IPS-15b (cell line): ENCODE measurements at regions not wholly inside any gene's neighbourhood (a gene's known extent, or its start where the extent isn't known, plus 50 kb on each side); places are given as distances from the start of the nearest gene placed in this dataset.

Experiments
- H3K27me3 ChIP-seq: one replicate; pipeline ENCODE4 v1.6.1; 2013; ENCODE audit warnings: low read length; ENCODE audit not compliant: control insufficient read depth, insufficient read depth
- H3K36me3 ChIP-seq: one replicate; pipeline ENCODE4 v1.6.1; 2013; ENCODE audit warnings: low read length; ENCODE audit not compliant: control insufficient read depth, insufficient read depth
- H3K4me1 ChIP-seq: one replicate; pipeline ENCODE4 v1.6.1; 2013; ENCODE audit warnings: mild to moderate bottlenecking, low read length; ENCODE audit not compliant: control insufficient read depth, insufficient read depth
- H3K4me3 ChIP-seq: one replicate; pipeline ENCODE4 v1.5.1; 2013; ENCODE audit warnings: low read depth, low read length
- H3K9ac ChIP-seq: one replicate; pipeline ENCODE4 v1.6.1; 2013; ENCODE audit warnings: low read depth, mild to moderate bottlenecking, low read length
- H3K9me3 ChIP-seq: one replicate; pipeline ENCODE4 v1.6.1; 2013; ENCODE audit warnings: mild to moderate bottlenecking, low read length; ENCODE audit not compliant: control insufficient read depth, insufficient read depth

- H3K36me3 ChIP-seq: no peaks in the 10 kb centered on the region
- H3K27me3 ChIP-seq: no peaks in the 10 kb centered on the region
- H3K4me3 ChIP-seq: no peak overlapping the region
- no peaks in the 10 kb centered on the region for H3K9me3 ChIP-seq
- H3K4me1 ChIP-seq: no peaks in the 10 kb centered on the region
- H3K9ac ChIP-seq: no peak overlapping the region
Observed at GRCh38 chr10:4255751-4256150, 470.7 kb upstream of the KLF6 start.

DNA sequence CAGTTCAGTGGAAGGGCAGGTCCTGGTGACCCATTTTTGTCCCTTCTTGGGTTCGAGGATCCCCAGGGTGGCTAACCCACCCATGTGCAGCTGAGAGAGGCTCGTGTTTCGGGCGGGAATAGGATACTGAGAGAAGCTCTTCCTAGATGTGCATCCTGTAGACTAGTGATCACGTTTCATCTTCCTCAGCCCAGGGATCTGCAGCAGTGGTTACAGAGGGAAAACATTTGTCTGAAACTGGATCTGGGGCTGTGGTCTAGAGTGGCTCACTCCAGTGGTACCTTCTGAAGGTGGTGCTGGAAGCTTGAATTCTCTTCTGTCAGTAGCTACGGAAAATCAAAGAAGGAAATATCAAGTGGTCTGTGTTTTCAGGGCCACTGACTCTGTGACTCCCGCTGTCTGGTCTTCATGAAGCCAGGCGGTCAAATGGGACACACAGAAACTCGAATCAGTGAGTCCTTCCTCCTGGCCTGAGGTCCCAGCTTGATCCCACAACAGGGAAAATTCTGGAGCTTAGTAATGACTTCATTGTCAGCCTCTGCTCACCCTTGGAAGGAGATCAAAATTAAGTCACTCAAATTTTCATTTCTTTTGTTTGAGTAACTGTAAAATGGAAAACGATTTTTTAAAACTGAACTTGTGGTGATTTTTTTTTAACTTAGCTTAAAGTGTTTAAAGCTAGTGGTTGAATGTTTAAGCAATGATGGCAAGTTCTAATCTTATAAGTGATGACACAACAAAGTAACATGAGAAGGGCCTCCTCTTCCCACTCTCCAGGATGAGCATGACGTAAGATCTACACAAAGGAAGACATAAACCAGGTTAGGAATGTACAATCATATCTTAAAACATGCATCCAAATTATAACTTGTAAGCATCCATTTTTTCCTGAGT, 469.3 kb upstream of the KLF6 start:
- Histone ChIP-seq H3K4me1 (no peaks in the 10 kb centered on the region), H3K9ac (no peak overlapping the region), H3K4me3 (no peak overlapping the region), H3K36me3 (no peaks in the 10 kb centered on the region), H3K9me3 (no peaks in the 10 kb centered on the region), H3K27me3 (no peaks in the 10 kb centered on the region)

- H3K4me3 ChIP-seq: no peak overlapping the region
- H3K27me3 ChIP-seq: no peaks in the 10 kb centered on the region
- H3K36me3 ChIP-seq: no peaks in the 10 kb centered on the region
- H3K9me3 ChIP-seq: no peaks in the 10 kb centered on the region
- no peaks in the 10 kb centered on the region for H3K4me1 ChIP-seq
- no peak overlapping the region for H3K9ac ChIP-seq
Observed at GRCh38 chr10:4252701-4253100, 467.7 kb upstream of the KLF6 start.

GRCh38 chr10:4250587-4250887, 465.5 kb upstream of the KLF6 start:
- Histone ChIP-seq H3K36me3 (no peaks in the 10 kb centered on the region), H3K27me3 (no peaks in the 10 kb centered on the region), H3K4me1 (no peaks in the 10 kb centered on the region), H3K9ac (no peak overlapping the region), H3K4me3 (no peak overlapping the region), H3K9me3 (no peaks in the 10 kb centered on the region)

GRCh38 chr10:4249841-4250586, 465.0 kb upstream of the KLF6 start:
- H3K4me1 ChIP-seq: no peaks in the 10 kb centered on the region
- no peaks in the 10 kb centered on the region for H3K36me3 ChIP-seq
- H3K4me3 ChIP-seq: no peak overlapping the region
- H3K9me3 ChIP-seq: no peaks in the 10 kb centered on the region
- no peak overlapping the region for H3K9ac ChIP-seq
- H3K27me3 ChIP-seq: no peaks in the 10 kb centered on the region

DNA sequence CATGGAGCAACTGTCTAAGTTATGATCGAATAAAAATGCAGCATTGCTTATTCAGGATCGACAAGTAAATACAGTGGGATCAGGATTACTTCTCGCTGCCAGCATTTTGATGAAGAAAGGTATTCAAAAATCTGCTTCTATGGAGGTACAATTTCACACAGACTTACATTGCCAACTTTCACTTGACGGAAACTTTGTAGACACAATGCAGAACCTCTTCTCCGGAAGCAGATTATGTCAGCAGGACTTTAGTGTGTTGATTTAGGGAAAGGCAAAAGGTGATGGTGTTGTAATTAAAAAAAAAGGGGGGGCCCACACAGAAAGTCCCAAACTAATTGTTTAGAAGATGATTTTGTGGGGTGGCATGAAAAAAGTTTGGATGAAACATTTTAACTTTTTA, 462.4 kb upstream of the KLF6 start:
- Histone ChIP-seq H3K9ac (no peak overlapping the region), H3K4me3 (no peak overlapping the region), H3K36me3 (no peaks in the 10 kb centered on the region), H3K4me1 (no peaks in the 10 kb centered on the region), H3K9me3 (no peaks in the 10 kb centered on the region), H3K27me3 (no peaks in the 10 kb centered on the region)

DNA sequence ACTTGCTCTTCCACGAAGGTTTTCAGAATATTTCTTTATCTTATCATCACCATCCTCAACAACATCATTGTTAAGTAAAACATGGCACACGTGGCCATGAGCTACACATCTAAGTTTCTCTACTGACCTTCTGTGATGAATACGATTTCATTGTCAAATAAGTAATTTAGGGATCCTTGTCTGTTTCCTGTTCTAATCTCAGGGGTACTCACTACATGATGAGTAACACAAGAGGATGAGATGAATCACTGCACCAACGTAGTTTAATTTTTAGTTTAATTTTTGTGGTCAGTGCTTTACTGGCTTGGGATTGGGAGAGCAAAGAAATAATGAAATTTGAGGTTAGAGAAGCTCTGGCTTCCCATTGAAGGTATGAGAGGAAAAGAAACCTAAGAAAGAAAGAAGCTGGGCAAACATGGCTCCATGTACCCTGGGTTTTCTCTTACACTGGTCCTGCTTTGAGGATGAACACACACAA, 461.9 kb upstream of the KLF6 start:
- H3K9ac ChIP-seq: no peak overlapping the region
- no peaks in the 10 kb centered on the region for H3K36me3 ChIP-seq
- no peak overlapping the region for H3K4me3 ChIP-seq
- H3K9me3 ChIP-seq: no peaks in the 10 kb centered on the region
- H3K4me1 ChIP-seq: peaks cover 2% of the 10 kb centered on the region
- H3K27me3 ChIP-seq: no peaks in the 10 kb centered on the region

DNA sequence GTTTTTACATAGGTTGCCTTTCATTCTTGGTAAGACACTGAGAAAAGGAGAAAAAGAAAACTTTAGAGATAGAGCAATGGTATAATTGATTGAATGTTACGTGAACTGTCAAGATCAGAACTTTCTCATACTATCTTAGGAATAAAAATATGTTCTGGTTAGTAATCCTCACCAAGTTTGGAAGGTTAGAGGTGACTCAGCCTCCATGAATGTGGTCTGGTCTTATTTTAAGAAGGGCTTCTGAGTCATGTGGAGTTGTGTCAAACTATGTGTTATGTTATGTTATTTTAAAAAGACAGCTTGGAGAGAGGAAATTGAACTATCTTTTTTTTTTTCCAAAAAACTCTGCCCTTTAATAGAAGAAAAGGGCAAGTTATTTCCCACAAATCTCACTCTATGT, 458.6 kb upstream of the KLF6 start:
- Histone ChIP-seq H3K4me1 (peaks cover 18% of the 10 kb centered on the region), H3K27me3 (no peaks in the 10 kb centered on the region), H3K36me3 (no peaks in the 10 kb centered on the region), H3K9ac (no peak overlapping the region), H3K9me3 (no peaks in the 10 kb centered on the region), H3K4me3 (no peak overlapping the region)

DNA sequence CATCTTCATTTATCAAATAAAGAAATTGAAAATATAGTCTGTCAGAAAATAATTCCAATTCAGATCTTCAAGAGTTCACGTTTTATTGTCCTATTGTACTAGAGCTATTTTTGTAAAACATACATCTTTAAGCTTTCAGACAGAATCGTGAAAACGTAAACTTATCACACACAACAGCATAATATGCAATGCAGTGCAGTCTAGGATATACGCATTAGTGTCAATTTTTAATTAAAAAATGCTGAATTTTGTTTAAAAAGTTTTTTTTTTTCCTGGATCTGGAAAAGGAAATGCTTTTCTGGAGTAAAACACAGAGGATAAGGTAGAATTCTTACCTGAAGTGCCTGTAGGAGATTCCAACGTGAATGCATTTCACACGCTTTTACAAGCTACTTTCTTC, 458.2 kb upstream of the KLF6 start:
- no peak overlapping the region for H3K4me3 ChIP-seq
- H3K9ac ChIP-seq: no peak overlapping the region
- H3K9me3 ChIP-seq: no peaks in the 10 kb centered on the region
- H3K36me3 ChIP-seq: no peaks in the 10 kb centered on the region
- H3K4me1 ChIP-seq: peaks cover 18% of the 10 kb centered on the region
- H3K27me3 ChIP-seq: no peaks in the 10 kb centered on the region

- no peaks in the 10 kb centered on the region for H3K36me3 ChIP-seq
- no peak overlapping the region for H3K4me3 ChIP-seq
- no peaks in the 10 kb centered on the region for H3K27me3 ChIP-seq
- H3K4me1 ChIP-seq: peaks cover 18% of the 10 kb centered on the region
- no peak overlapping the region for H3K9ac ChIP-seq
- no peaks in the 10 kb centered on the region for H3K9me3 ChIP-seq
Observed at GRCh38 chr10:4242561-4243035, 457.6 kb upstream of the KLF6 start.

DNA sequence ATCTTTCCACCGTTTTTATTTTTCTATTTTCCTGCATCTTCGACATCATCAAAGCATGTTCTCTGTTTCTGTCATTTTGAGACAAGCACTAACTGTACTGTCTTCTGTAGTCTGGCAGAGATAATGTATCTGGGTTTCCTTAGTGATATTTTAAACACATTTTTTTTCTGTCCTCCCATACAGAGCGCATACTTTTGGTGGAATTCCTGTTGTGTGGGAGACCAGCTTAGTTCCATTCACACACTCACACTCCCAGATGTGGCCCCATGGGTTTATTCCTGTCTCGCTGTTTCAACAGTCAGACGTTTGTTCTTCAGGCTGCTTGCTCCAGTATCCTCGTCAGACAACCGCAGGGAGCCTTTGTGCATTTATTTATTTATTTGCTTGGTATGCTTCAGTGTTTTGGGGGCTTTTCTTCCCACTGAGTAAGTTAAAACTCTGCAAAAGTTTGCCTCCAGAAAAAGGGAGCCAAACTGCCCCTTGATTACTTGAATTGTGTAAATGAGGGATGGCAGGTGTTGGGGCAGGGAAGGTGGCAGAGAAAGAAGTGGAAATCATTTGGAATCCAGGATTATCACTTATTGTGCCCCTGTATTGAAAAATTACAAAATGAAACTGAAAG, 456.8 kb upstream of the KLF6 start:
- Histone ChIP-seq H3K9ac (no peak overlapping the region), H3K27me3 (no peaks in the 10 kb centered on the region), H3K36me3 (no peaks in the 10 kb centered on the region), H3K9me3 (no peaks in the 10 kb centered on the region), H3K4me3 (no peak overlapping the region), H3K4me1 (peaks cover 18% of the 10 kb centered on the region)
